Esophagus squamous epithelium (tissue), 5 donors: ENCODE measurements at regions not wholly inside any gene's neighbourhood (a gene's known extent, or its start where the extent isn't known, plus 50 kb on each side); places are given as distances from the start of the nearest gene placed in this dataset.

Source experiments
- DNase-seq: peaks from one replicate; lab custom pipeline; 2025; lab: John Stamatoyannopoulos, UW
- H3K27ac ChIP-seq, 4 donors: fragments of 200-600 bp; sonication (generic); one replicate each; pipeline ENCODE4 v1.5.1; 2016 to 2019; ENCODE audit warnings: mild to moderate bottlenecking in 1 of 4
- H3K27me3 ChIP-seq, 4 donors: fragments of 200-600 bp; sonication (generic); 1 replicate in 3 of 4; 2 replicates in 1 of 4; pipeline versions ENCODE4 v1.5.1 to v1.6.0; 2017 to 2021; ENCODE audit warnings: antibody characterized with exemption in 1 of 4
- H3K36me3 ChIP-seq, 3 donors: fragments of 200-600 bp; sonication (generic); one replicate each; pipeline ENCODE4 v1.5.1; 2016 to 2019
- H3K4me1 ChIP-seq, 3 donors: fragments of 200-600 bp; sonication (generic); one replicate each; pipeline ENCODE4 v1.5.1; 2017 to 2019
- H3K4me3 ChIP-seq, 4 donors: fragments of 200-600 bp; sonication (generic); 1 replicate in 3 of 4; 2 replicates in 1 of 4; pipeline ENCODE4 v1.5.1; 2016 to 2019; ENCODE audit warnings: mild to moderate bottlenecking in 2 of 4, moderate library complexity in 1 of 4
- H3K9me3 ChIP-seq, 3 donors: fragments of 200-600 bp; sonication (generic); one replicate each; pipeline ENCODE4 v1.5.1; 2016 to 2019
- CTCF ChIP-seq, 6 experiments: fragments of 450-650 bp in 4 of 6; fragments of 200-600 bp in 2 of 6; sonication (generic) in 2 of 6; IDR thresholded peaks; one replicate each; pipeline ENCODE4 v1.5.1; 2016 to 2019; ENCODE audit warnings: antibody characterized with exemption in 6 of 6, mild to moderate bottlenecking in 4 of 6, moderate library complexity in 4 of 6
- POLR2A ChIP-seq, 4 donors: fragments of 450-650 bp; IDR thresholded peaks; one replicate each; pipeline ENCODE4 v1.6.1; 2017; ENCODE audit warnings: antibody characterized with exemption in 4 of 4, mild to moderate bottlenecking in 4 of 4, moderate library complexity in 3 of 4
- WGBS, 2 donors: methylation state at CpG; one replicate each; pipeline ENCODE4 v1.1.5; 2018; 5-methylcytosine and 5-hydroxymethylcytosine counted together
- intact Hi-C: fragments of 100-400 bp; cut with DNase I; formaldehyde crosslinking; loops from one replicate; pipeline ENCODE4 v1.15.0; 2022
- donor health status: DM: yes; HTN: yes; CAD: no.

- no peak overlapping the region for H3K27ac ChIP-seq
- H3K9me3 ChIP-seq, result no peaks in the 10 kb centered on the region
- no peaks in the 10 kb centered on the region for H3K4me1 ChIP-seq
- intact Hi-C loops, result no loop called here
- no peaks in the 10 kb centered on the region for H3K36me3 ChIP-seq
- H3K4me3 ChIP-seq, result no peak overlapping the region
- H3K27me3 ChIP-seq, result peaks cover 0 to 88% (median 0%) of the 10 kb centered on the region in 4 donors
- 64 to 72% methylated on average over 2 of the region's 2 CpGs for WGBS, 2 donors
- TF ChIP-seq POLR2A (IDR thresholded peaks at IDR 0.05) (no peak), CTCF (IDR thresholded peaks at IDR 0.05) (no peak)
- DNase-seq, result no peak
Observed at GRCh38 chr17:36844013-36844412, 93.3 kb upstream of the LHX1 start.

DNA sequence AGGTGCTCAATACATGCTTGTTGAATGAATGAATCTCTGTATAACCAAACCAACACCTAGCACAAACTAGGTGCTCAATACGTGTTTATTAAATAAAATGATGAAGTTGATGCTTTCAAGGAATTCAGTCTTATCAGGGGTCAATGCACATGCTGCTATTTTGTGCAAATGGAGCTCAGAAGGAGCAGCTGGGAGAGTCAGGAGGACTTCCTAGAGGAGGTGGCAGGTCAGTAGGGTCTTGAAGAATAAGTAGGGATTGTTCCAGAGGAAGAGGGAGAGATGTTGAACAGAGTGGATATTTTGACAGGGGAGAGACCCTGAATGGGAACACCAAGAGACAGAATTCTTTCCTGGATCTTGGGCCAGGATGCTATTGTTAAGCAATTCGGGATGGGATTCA, 92.7 kb upstream of the LHX1 start:
- Histone ChIP-seq H3K9me3 (no peaks in the 10 kb centered on the region), H3K4me1 (no peaks in the 10 kb centered on the region), H3K27ac (no peak overlapping the region), H3K4me3 (no peak overlapping the region), H3K36me3 (no peaks in the 10 kb centered on the region), H3K27me3 (peaks cover 0 to 83% (median 0%) of the 10 kb centered on the region in 4 donors)
- intact Hi-C loops, result no loop called here
- TF ChIP-seq CTCF (IDR thresholded peaks at IDR 0.05), result no peak
- TF ChIP-seq POLR2A (IDR thresholded peaks at IDR 0.05), result no peak
- 60 to 81% methylated on average over 2 of the region's 2 CpGs for WGBS, 2 donors
- DNase-seq, result no peak

- Histone ChIP-seq H3K4me1 (no peaks in the 10 kb centered on the region), H3K9me3 (no peaks in the 10 kb centered on the region), H3K4me3 (no peak overlapping the region), H3K27ac (no peak overlapping the region), H3K36me3 (no peaks in the 10 kb centered on the region), H3K27me3 (peaks cover 0 to 71% (median 0%) of the 10 kb centered on the region in 4 donors)
- WGBS, 2 donors, result 0 to 77% methylated on average over 1 to 2 of the region's 5 CpGs
- no peak for DNase-seq
- no peak for TF ChIP-seq POLR2A (IDR thresholded peaks at IDR 0.05)
- no peak for TF ChIP-seq CTCF (IDR thresholded peaks at IDR 0.05)
- intact Hi-C loops, result no loop called here
Observed at GRCh38 chr17:36845916-36846315, 91.4 kb upstream of the LHX1 start.

GRCh38 chr17:36846410-36847292, 90.6 kb upstream of the LHX1 start:
- WGBS, 2 donors, result 74 to 76% methylated on average over 7 to 10 of the region's 14 CpGs
- intact Hi-C loops, result no loop called here
- no peak overlapping the region for H3K4me3 ChIP-seq

More at GRCh38 chr17:36846410-36847292, 90.6 kb upstream of the LHX1 start:
- no peak overlapping the region for H3K27ac ChIP-seq
- no peaks in the 10 kb centered on the region for H3K4me1 ChIP-seq
- no peaks in the 10 kb centered on the region for H3K36me3 ChIP-seq
- DNase-seq, result no peak
- no peaks in the 10 kb centered on the region for H3K9me3 ChIP-seq
- TF ChIP-seq CTCF (IDR thresholded peaks at IDR 0.05) (no peak), POLR2A (IDR thresholded peaks at IDR 0.05) (no peak)
- peaks cover 0 to 73% (median 0%) of the 10 kb centered on the region in 4 donors for H3K27me3 ChIP-seq
